Liver (tissue), 8 donors: ENCODE measurements at regions not wholly inside any gene's neighbourhood (a gene's known extent, or its start where the extent isn't known, plus 50 kb on each side); places are given as distances from the start of the nearest gene placed in this dataset.

Experiments
- DNase-seq: peaks from one replicate; pipeline ENCODE4 v3.0.0-alpha.2; 2017; ENCODE audit warnings: low spot score
- H3K27ac ChIP-seq, 2 donors: one replicate each; pipeline ENCODE4 v1.7.0; 2013; ENCODE audit warnings: inconsistent platforms in 2 of 2, low read length in 2 of 2, control low read depth in 1 of 2, low read depth in 1 of 2, mild to moderate bottlenecking in 1 of 2
- H3K27me3 ChIP-seq, 4 donors: one replicate each; pipeline versions ENCODE4 v1.6.1 to v1.7.0; 2013; ENCODE audit warnings: low read length in 3 of 4, inconsistent platforms in 1 of 4, mild to moderate bottlenecking in 1 of 4, moderate library complexity in 1 of 4; ENCODE audit not compliant: control insufficient read depth in 4 of 4, insufficient read depth in 4 of 4
- H3K36me3 ChIP-seq, 4 donors: one replicate each; pipeline versions ENCODE4 v1.6.1 to v1.7.0; 2013; ENCODE audit warnings: low read length in 3 of 4, mild to moderate bottlenecking in 3 of 4, low read depth in 1 of 4, moderate library complexity in 1 of 4; ENCODE audit not compliant: control insufficient read depth in 4 of 4, insufficient read depth in 3 of 4
- H3K4me1 ChIP-seq, 4 donors: one replicate each; pipeline versions ENCODE4 v1.6.1 to v1.7.0; 2013; ENCODE audit warnings: low read length in 3 of 4, mild to moderate bottlenecking in 3 of 4, moderate library complexity in 1 of 4; ENCODE audit not compliant: control insufficient read depth in 4 of 4, insufficient read depth in 4 of 4
- H3K4me3 ChIP-seq, 3 donors: one replicate each; pipeline versions ENCODE4 v1.6.1 to v1.7.0; 2013; ENCODE audit warnings: low read length in 3 of 3, control low read depth in 1 of 3, low read depth in 1 of 3, mild to moderate bottlenecking in 1 of 3
- H3K9ac ChIP-seq, 2 donors: one replicate each; pipeline ENCODE4 v1.7.0; 2013; ENCODE audit warnings: low read length in 2 of 2, mild to moderate bottlenecking in 2 of 2, moderate library complexity in 2 of 2, control low read depth in 1 of 2, low read depth in 1 of 2
- H3K9me3 ChIP-seq, 4 donors: one replicate each; pipeline versions ENCODE4 v1.6.1 to v1.7.0; 2013; ENCODE audit warnings: low read length in 3 of 4; ENCODE audit not compliant: control insufficient read depth in 4 of 4
- EGR1 ChIP-seq, 2 donors: IDR thresholded peaks; 2 replicates each; pipeline ENCODE4 v1.6.1; 2016 to 2018; ENCODE audit warnings: antibody characterized with exemption in 2 of 2, low read depth in 2 of 2
- FOXA1 ChIP-seq: IDR thresholded peaks from 2 replicates; pipeline ENCODE4 v1.6.1; 2016; ENCODE audit warnings: antibody characterized with exemption
- GABPA ChIP-seq, 2 donors: IDR thresholded peaks in 1 of 2; conservative IDR thresholded peaks in 1 of 2; 2 replicates each; pipeline ENCODE4 v1.6.1; 2016; ENCODE audit warnings: antibody characterized with exemption in 2 of 2, mild to moderate bottlenecking in 1 of 2, moderate library complexity in 1 of 2
- HNF4A ChIP-seq, 2 donors: conservative IDR thresholded peaks; 2 replicates each; pipeline ENCODE4 v1.6.1; 2016; ENCODE audit warnings: antibody characterized with exemption in 2 of 2, mild to moderate bottlenecking in 2 of 2
- JUND ChIP-seq, 2 donors: IDR thresholded peaks; 2 replicates each; pipeline ENCODE4 v1.6.1; 2016; ENCODE audit warnings: antibody characterized with exemption in 2 of 2
- NR2F2 ChIP-seq: IDR thresholded peaks from 2 replicates; pipeline ENCODE4 v1.6.1; 2016; ENCODE audit warnings: antibody characterized with exemption
- RAD21 ChIP-seq, 2 donors: IDR thresholded peaks; 2 replicates each; pipeline ENCODE4 v1.6.1; 2016; ENCODE audit warnings: antibody characterized with exemption in 2 of 2, mild to moderate bottlenecking in 2 of 2
- RXRA ChIP-seq, 2 donors: IDR thresholded peaks; 2 replicates each; pipeline ENCODE4 v1.6.1; 2017 to 2018; ENCODE audit warnings: antibody characterized with exemption in 2 of 2, mild to moderate bottlenecking in 1 of 2
- SP1 ChIP-seq: IDR thresholded peaks from 2 replicates; pipeline ENCODE4 v1.6.1; 2018; ENCODE audit warnings: antibody characterized with exemption, mild to moderate bottlenecking
- TAF1 ChIP-seq: conservative IDR thresholded peaks from 2 replicates; pipeline ENCODE4 v1.6.1; 2016; ENCODE audit warnings: antibody characterized with exemption, mild to moderate bottlenecking
- ZBTB33 ChIP-seq: IDR thresholded peaks from 2 replicates; pipeline ENCODE4 v1.6.1; 2016; ENCODE audit warnings: antibody characterized with exemption
- WGBS: extraction: QIAGEN DNeasy Blood & Tissue Kit; methylation state at CpG from one replicate; pipeline ENCODE4 v1.1.7; 2013; 5-methylcytosine and 5-hydroxymethylcytosine counted together
- TF ChIP-seq, protein P1 (sequence below): IDR thresholded peaks from 2 replicates; pipeline ENCODE4 v1.6.1; 2016; ENCODE audit warnings: antibody characterized with exemption
- TF ChIP-seq, protein P2 (sequence below): fragments of 150-350 bp; IDR thresholded peaks from 2 replicates; pipeline ENCODE4 v1.5.1; 2017; ENCODE audit warnings: improper control_type of control experiment, low read depth, low read length; ENCODE audit not compliant: missing input control
- TF ChIP-seq, protein P3 (sequence below): IDR thresholded peaks from 2 replicates; pipeline ENCODE4 v1.6.1; 2016; ENCODE audit warnings: antibody characterized with exemption
- donor health status: healthy.
- donor health status: healthy.
- donor health status: healthy.
- donor health status: healthy.
- donor health status: healthy.

- Histone ChIP-seq H3K4me3 (no peak overlapping the region), H3K4me1 (no peaks in the 10 kb centered on the region), H3K27ac (no peak overlapping the region), H3K9me3 (no peaks in the 10 kb centered on the region), H3K27me3 (no peaks in the 10 kb centered on the region), H3K36me3 (no peaks in the 10 kb centered on the region), H3K9ac (no peak overlapping the region)
- 79% methylated on average over 2 of the region's 2 CpGs for WGBS
- no peak for DNase-seq
- TF ChIP-seq RXRA (IDR thresholded peaks at IDR 0.05) (no peak), HNF4A (conservative IDR thresholded peaks at IDR 0.05) (no peak)
- TF ChIP-seq, protein P1, sequence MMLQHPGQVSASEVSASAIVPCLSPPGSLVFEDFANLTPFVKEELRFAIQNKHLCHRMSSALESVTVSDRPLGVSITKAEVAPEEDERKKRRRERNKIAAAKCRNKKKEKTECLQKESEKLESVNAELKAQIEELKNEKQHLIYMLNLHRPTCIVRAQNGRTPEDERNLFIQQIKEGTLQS: no peak
Observed at GRCh38 chr2:181778621-181779201, 98.4 kb upstream of the NEUROD1 start.

DNA sequence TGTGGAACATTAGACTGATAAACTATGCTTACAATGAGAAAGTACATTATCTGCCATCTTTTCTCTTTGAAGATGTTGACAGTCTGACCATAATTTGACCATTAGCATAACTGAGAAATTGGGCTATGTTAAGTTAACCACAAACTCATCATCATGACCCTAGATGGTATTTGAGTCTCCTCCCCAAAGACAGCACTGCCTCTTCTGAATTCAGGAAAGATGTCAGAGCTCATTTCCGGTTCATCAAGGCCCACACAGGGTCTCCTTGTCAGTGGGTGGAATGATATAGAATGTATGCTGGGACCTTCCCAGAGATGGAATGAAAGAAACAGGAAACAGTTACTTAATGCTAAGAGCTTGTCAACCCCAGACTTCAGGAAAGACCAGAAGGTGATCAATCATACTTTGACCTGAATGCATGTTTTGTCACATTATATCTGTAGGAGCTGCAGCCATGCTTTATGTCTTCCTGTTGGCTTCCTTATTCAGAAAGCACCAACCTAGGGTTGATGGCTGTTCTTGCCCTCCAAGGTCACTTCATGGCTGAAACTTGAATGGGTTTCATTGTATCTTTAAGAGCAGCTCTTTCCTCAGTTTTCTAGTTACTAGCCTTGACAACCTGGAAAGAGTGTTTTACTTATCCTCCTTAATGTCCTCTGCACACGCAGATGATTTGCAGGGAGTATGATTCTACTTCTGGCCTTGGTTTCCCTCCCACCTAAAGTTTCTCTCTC is 99.1 kb upstream of the NEUROD1 start:
- DNase-seq: no peak
- Histone ChIP-seq H3K9me3 (no peaks in the 10 kb centered on the region), H3K27ac (no peak overlapping the region), H3K4me1 (no peaks in the 10 kb centered on the region), H3K36me3 (no peaks in the 10 kb centered on the region), H3K4me3 (no peak overlapping the region), H3K27me3 (no peaks in the 10 kb centered on the region), H3K9ac (no peak overlapping the region)
- TF ChIP-seq RAD21 (IDR thresholded peaks at IDR 0.05) (no peak), SP1 (no peak), EGR1 (IDR thresholded peaks at IDR 0.05; ENCODE audit: low read depth in 2 of 2) (no peak)
- TF ChIP-seq, protein P1: no peak
- 72% methylated on average over 2 of the region's 2 CpGs for WGBS

DNA sequence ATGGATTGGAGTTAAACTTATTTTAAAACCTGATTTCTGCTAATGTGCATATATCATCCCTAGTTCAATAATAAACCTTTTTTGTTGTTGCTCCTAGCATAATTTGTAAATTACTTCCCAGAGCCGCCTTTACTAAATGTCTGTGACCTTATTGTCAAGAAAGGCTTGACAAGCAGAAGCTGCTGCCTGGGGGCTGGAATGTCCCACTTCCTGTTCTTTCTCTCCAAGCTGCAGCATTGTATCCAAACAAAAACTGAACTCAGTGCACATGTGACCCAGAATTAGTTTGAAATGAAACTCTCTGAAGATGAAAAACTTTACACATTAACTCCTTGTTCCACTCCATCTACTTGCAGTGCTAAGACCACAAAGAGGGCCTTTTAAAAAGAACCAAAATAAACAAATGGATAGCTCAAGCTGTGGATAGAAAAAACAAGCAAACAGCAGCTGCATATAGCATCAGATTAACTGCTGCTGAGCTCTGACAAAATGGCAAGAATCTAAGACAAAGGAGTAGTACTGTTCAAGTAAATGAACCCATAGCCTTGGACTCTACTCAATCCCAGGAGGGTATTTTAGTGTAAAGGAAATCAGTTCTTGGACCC is 99.8 kb upstream of the NEUROD1 start:
- Histone ChIP-seq H3K4me1 (no peaks in the 10 kb centered on the region), H3K4me3 (no peak overlapping the region), H3K27me3 (no peaks in the 10 kb centered on the region), H3K27ac (no peak overlapping the region), H3K36me3 (no peaks in the 10 kb centered on the region), H3K9me3 (no peaks in the 10 kb centered on the region), H3K9ac (no peak overlapping the region)
- TF ChIP-seq, protein P2, sequence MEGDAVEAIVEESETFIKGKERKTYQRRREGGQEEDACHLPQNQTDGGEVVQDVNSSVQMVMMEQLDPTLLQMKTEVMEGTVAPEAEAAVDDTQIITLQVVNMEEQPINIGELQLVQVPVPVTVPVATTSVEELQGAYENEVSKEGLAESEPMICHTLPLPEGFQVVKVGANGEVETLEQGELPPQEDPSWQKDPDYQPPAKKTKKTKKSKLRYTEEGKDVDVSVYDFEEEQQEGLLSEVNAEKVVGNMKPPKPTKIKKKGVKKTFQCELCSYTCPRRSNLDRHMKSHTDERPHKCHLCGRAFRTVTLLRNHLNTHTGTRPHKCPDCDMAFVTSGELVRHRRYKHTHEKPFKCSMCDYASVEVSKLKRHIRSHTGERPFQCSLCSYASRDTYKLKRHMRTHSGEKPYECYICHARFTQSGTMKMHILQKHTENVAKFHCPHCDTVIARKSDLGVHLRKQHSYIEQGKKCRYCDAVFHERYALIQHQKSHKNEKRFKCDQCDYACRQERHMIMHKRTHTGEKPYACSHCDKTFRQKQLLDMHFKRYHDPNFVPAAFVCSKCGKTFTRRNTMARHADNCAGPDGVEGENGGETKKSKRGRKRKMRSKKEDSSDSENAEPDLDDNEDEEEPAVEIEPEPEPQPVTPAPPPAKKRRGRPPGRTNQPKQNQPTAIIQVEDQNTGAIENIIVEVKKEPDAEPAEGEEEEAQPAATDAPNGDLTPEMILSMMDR: no peak
- TF ChIP-seq, protein P3, sequence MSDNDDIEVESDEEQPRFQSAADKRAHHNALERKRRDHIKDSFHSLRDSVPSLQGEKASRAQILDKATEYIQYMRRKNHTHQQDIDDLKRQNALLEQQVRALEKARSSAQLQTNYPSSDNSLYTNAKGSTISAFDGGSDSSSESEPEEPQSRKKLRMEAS: no peak
- TF ChIP-seq, protein P1: no peak
- no peak for TF ChIP-seq JUND (IDR thresholded peaks at IDR 0.05)
- no peak for TF ChIP-seq RXRA (IDR thresholded peaks at IDR 0.05)
- no peak for TF ChIP-seq ZBTB33
- no peak for TF ChIP-seq HNF4A (conservative IDR thresholded peaks at IDR 0.05)
- TF ChIP-seq NR2F2: no peak
- TF ChIP-seq GABPA (IDR thresholded peaks at IDR 0.05 in 1 of 2, conservative IDR thresholded peaks at IDR 0.05 in 1 of 2): no peak
- no peak for TF ChIP-seq FOXA1
- TF ChIP-seq TAF1: no peak
- 76% methylated on average over 1 of the region's 1 CpG for WGBS
- no peak for DNase-seq
